ENCODE measurements at regions not wholly inside any gene's neighbourhood (a gene's known extent, or its start where the extent isn't known, plus 50 kb on each side); places are given as distances from the start of the nearest gene placed in this dataset.

DNA sequence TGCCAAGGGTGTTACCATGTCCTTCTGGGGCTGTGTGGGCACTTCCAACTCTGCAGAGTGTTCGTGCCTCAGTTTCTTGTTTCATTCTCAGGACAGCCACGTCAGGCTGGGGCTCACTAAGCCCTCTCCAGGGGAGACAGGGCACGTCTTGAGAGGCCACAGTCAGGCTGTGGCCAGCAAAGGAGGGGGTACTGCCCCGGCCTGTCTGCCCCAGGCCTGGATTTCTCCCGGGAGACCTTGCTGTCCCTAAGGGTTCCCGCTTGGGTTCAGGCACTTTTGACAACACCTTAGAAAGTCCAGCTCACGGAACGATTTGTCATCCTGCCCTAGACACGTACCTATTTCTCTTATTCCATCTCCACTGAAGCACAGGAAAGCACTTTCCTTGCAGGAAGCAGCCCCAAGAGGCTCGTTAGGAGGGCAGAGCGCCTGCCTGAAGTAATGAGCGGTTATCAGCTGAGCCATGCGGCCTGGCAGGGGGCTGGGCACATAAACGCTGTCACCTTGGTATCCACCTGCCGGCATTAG lies 290.4 kb upstream of the RTL1 start:
- TF ChIP-seq TAF1 (IDR thresholded peaks at IDR 0.05; ENCODE audit: borderline replicate concordance, insufficient read depth, low read length), result no peak
- no peak for TF ChIP-seq POLR2AphosphoS5 (IDR thresholded peaks at IDR 0.05; ENCODE audit: low read depth, low read length)
- no peak for TF ChIP-seq FOXP2 (optimal IDR thresholded peaks at IDR 0.05; ENCODE audit: borderline replicate concordance, extremely low read depth, extremely low read length, insufficient read depth)
- TF ChIP-seq SIN3A (IDR thresholded peaks at IDR 0.05; ENCODE audit: borderline replicate concordance, insufficient read depth, low read length), result no peak
- TF ChIP-seq, protein P1, sequence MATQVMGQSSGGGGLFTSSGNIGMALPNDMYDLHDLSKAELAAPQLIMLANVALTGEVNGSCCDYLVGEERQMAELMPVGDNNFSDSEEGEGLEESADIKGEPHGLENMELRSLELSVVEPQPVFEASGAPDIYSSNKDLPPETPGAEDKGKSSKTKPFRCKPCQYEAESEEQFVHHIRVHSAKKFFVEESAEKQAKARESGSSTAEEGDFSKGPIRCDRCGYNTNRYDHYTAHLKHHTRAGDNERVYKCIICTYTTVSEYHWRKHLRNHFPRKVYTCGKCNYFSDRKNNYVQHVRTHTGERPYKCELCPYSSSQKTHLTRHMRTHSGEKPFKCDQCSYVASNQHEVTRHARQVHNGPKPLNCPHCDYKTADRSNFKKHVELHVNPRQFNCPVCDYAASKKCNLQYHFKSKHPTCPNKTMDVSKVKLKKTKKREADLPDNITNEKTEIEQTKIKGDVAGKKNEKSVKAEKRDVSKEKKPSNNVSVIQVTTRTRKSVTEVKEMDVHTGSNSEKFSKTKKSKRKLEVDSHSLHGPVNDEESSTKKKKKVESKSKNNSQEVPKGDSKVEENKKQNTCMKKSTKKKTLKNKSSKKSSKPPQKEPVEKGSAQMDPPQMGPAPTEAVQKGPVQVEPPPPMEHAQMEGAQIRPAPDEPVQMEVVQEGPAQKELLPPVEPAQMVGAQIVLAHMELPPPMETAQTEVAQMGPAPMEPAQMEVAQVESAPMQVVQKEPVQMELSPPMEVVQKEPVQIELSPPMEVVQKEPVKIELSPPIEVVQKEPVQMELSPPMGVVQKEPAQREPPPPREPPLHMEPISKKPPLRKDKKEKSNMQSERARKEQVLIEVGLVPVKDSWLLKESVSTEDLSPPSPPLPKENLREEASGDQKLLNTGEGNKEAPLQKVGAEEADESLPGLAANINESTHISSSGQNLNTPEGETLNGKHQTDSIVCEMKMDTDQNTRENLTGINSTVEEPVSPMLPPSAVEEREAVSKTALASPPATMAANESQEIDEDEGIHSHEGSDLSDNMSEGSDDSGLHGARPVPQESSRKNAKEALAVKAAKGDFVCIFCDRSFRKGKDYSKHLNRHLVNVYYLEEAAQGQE (IDR thresholded peaks at IDR 0.05; ENCODE audit: insufficient read depth in 1 of 2, low read depth in 2 of 2, low read length in 2 of 2), result no peak

- TF ChIP-seq POLR2AphosphoS5 (IDR thresholded peaks at IDR 0.05; ENCODE audit: low read depth, low read length) (no peak), TAF1 (IDR thresholded peaks at IDR 0.05; ENCODE audit: borderline replicate concordance, insufficient read depth, low read length) (no peak), SIN3A (IDR thresholded peaks at IDR 0.05; ENCODE audit: borderline replicate concordance, insufficient read depth, low read length) (no peak), FOXP2 (optimal IDR thresholded peaks at IDR 0.05; ENCODE audit: borderline replicate concordance, extremely low read depth, extremely low read length, insufficient read depth) (no peak)
- TF ChIP-seq, protein P1 (IDR thresholded peaks at IDR 0.05; ENCODE audit: insufficient read depth in 1 of 2, low read depth in 2 of 2, low read length in 2 of 2), result no peak
These were observed 291.1 kb upstream of the RTL1 start for GRCh38 chr14:101194373-101195308.

- TF ChIP-seq TAF1 (IDR thresholded peaks at IDR 0.05; ENCODE audit: borderline replicate concordance, insufficient read depth, low read length), result no peak
These were observed 291.9 kb upstream of the RTL1 start for GRCh38 chr14:101195309-101195901.

DNA sequence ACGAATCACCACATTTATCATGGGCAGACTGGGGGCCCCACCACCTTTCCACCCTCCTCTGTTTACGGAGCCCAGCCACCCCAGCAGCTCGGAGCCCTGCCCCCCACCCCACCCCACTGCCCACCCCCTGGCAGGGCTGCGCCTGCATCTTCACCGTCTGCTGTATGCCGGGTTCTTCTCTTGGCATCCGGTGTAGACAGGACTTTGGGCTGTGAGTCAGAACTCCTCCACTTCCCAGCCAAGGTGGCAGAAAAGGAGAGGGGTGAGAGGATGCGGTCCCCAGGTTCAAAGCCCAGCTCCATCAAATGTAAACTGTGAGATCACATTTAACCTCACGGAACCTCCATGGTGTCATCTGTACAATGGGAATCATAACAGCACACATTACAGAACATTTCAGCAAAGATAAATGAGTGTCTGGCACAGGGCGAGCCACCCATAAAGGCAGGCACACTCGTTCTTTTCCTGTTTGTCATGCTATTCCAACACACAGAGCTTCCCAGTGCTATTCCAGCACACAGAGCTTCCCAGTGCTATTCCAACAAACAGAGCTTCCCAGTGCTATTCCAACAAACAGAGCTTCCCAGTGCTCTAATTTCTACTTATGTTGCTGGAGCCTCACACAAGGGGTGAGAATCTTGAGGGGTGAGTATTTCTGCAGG lies 292.7 kb upstream of the RTL1 start:
- TF ChIP-seq SIN3A (IDR thresholded peaks at IDR 0.05; ENCODE audit: borderline replicate concordance, insufficient read depth, low read length) (no peak), POLR2AphosphoS5 (IDR thresholded peaks at IDR 0.05; ENCODE audit: low read depth, low read length) (no peak), FOXP2 (optimal IDR thresholded peaks at IDR 0.05; ENCODE audit: borderline replicate concordance, extremely low read depth, extremely low read length, insufficient read depth) (no peak), TAF1 (IDR thresholded peaks at IDR 0.05; ENCODE audit: borderline replicate concordance, insufficient read depth, low read length) (no peak)
- TF ChIP-seq, protein P1 (IDR thresholded peaks at IDR 0.05; ENCODE audit: insufficient read depth in 1 of 2, low read depth in 2 of 2, low read length in 2 of 2), result no peak

DNA sequence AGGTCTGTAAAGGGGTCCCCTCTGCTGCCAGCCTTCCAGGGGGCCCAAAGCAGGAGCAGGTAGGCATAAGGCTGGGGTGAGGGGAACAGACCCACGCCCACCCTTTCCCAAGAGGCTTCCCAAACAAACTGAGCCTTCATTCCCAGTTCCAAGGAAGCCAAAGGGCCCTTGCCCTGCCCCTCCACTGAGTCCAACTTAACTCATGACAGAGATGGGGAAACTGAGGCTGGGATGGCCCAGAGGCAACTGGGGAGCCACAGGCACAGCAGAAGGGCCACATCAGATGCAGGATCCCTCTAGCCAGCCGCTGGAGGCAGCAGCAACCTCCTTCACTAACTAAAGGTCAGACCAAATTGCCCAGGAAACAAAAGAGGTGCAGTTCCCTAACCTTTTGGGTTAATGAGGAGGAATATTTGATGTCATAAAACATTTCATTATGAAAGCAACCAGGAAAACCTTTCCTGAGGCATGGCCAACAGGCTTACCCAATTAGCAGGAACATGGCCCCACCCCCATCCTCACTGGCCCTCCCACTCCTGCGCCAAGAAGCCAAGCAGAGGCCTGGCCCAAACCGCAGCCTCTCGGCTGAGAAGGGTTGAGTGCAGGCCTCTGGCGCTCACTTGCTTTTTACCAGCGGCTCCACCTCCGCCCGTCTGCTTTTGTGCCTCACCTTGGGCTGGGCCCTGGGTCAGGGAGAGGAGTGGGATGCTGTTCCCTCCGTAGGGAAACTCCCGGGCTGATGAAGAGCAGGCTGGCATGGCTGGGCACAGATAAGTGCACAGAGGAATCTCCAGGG lies 293.5 kb upstream of the RTL1 start:
- TF ChIP-seq TAF1 (IDR thresholded peaks at IDR 0.05; ENCODE audit: borderline replicate concordance, insufficient read depth, low read length) (no peak), SIN3A (IDR thresholded peaks at IDR 0.05; ENCODE audit: borderline replicate concordance, insufficient read depth, low read length) (no peak), POLR2AphosphoS5 (IDR thresholded peaks at IDR 0.05; ENCODE audit: low read depth, low read length) (no peak), FOXP2 (optimal IDR thresholded peaks at IDR 0.05; ENCODE audit: borderline replicate concordance, extremely low read depth, extremely low read length, insufficient read depth) (no peak)
- TF ChIP-seq, protein P1 (IDR thresholded peaks at IDR 0.05; ENCODE audit: insufficient read depth in 1 of 2, low read depth in 2 of 2, low read length in 2 of 2), result no peak

Measured in PFSK-1 (cell line).